Fibroblast of skin of left quadriceps (primary cell): ENCODE measurements at regions not wholly inside any gene's neighbourhood (a gene's known extent, or its start where the extent isn't known, plus 50 kb on each side); places are given as distances from the start of the nearest gene placed in this dataset.
A peak's percentile ranks its signal among the peaks of the same experiment; 100 is the strongest.

Source experiments
- DNase-seq, 2 experiments: peaks; one replicate each; pipeline ENCODE4 v3.0.0-alpha.2; 2013; ENCODE audit warnings: low read depth in 2 of 2

GRCh38 chr1:29519788-29520110, 283.4 kb downstream of the PTPRU start:
- no peak for DNase-seq

- no peak for DNase-seq
Measured at GRCh38 chr1:29519108-29519787, 282.9 kb downstream of the PTPRU start.

- no peak for DNase-seq
Measured at GRCh38 chr1:29518183-29518835, 282.0 kb downstream of the PTPRU start.

- DNase-seq, result no peak
Measured at GRCh38 chr1:29517251-29518086, 281.1 kb downstream of the PTPRU start.

GRCh38 chr1:29516063-29516820, 279.9 kb downstream of the PTPRU start:
- no peak for DNase-seq

GRCh38 chr1:29515170-29515955, 279.0 kb downstream of the PTPRU start:
- DNase-seq, result no peak

GRCh38 chr1:29514361-29515169, 278.2 kb downstream of the PTPRU start:
- no peak for DNase-seq

GRCh38 chr1:29513357-29513756, 277.0 kb downstream of the PTPRU start:
- peak; percentile 28 to 34 for DNase-seq

- no peak for DNase-seq
Measured at GRCh38 chr1:29511436-29511835, 275.1 kb downstream of the PTPRU start.

GRCh38 chr1:29508458-29509107, 272.3 kb downstream of the PTPRU start:
- DNase-seq, result no peak

- no peak for DNase-seq
Measured at GRCh38 chr1:29506678-29507225, 270.4 kb downstream of the PTPRU start.

GRCh38 chr1:29505532-29506220, 269.4 kb downstream of the PTPRU start:
- DNase-seq, result no peak

GRCh38 chr1:29504709-29505410, 268.5 kb downstream of the PTPRU start:
- DNase-seq, result no peak

GRCh38 chr1:29504196-29504595, 267.9 kb downstream of the PTPRU start:
- DNase-seq, result no peak

GRCh38 chr1:29502911-29503840, 266.9 kb downstream of the PTPRU start:
- no peak for DNase-seq

GRCh38 chr1:29502225-29502910, 266.0 kb downstream of the PTPRU start:
- no peak for DNase-seq
